ENCODE measurements at regions not wholly inside any gene's neighbourhood (a gene's known extent, or its start where the extent isn't known, plus 50 kb on each side); places are given as distances from the start of the nearest gene placed in this dataset.

DNA sequence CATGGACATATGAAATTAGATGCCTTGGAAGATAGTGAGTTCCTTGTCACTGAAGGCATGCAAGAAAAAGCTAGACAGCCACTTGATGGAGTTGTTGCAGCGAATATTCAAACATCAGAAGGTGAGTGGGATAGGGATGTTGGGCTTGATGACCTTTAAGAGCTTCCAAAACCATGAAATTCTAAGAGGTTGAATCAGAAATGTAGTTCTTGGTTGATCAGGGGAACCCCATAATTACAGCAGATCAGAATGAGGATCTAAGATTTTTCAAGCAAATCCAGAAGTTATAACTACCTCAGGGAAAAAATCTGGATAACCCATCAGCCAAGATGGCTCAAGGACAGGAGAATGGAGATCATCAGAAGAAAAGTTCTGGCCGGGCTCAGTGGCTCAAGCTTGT, 244.3 kb upstream of the NR4A3 start:
- Histone ChIP-seq H3K27me3 (replicated peaks; ENCODE audit: insufficient read depth, low read depth, low read length, poor library complexity) (no peaks in the 10 kb centered on the region), H3K4me1 (ENCODE audit: insufficient read depth, low read length, poor library complexity, severe bottlenecking) (no peaks in the 10 kb centered on the region), H3K27ac (ENCODE audit: low read depth, low read length, poor library complexity, severe bottlenecking) (no peak overlapping the region), H3K36me3 (ENCODE audit: insufficient read depth, low read length, poor library complexity, severe bottlenecking) (no peaks in the 10 kb centered on the region), H3K4me3 (ENCODE audit: low read depth, low read length, poor library complexity, severe bottlenecking) (no peak overlapping the region), H3K9me3 (ENCODE audit: low read depth, low read length, poor library complexity, severe bottlenecking) (no peaks in the 10 kb centered on the region)
- POLR2A ChIA-PET (ENCODE audit: low non-redundant PET) = no interaction called here
- TF ChIP-seq CTCF (conservative IDR thresholded peaks at IDR 0.05; ENCODE audit: low read depth, low read length) = no peak
- TF ChIP-seq EZH2 (IDR thresholded peaks at IDR 0.05; ENCODE audit: borderline replicate concordance, low read depth, low read length, poor library complexity, severe bottlenecking) = no peak
- no peak for DNase-seq (ENCODE audit: low spot score)
- CTCF ChIA-PET = no interaction called here
- intact Hi-C loops (cut with micrococcal nuclease; ENCODE audit: unreplicated experiment) = no loop called here
- BruUV-seq (replicated peaks) = no TSS peak

DNA sequence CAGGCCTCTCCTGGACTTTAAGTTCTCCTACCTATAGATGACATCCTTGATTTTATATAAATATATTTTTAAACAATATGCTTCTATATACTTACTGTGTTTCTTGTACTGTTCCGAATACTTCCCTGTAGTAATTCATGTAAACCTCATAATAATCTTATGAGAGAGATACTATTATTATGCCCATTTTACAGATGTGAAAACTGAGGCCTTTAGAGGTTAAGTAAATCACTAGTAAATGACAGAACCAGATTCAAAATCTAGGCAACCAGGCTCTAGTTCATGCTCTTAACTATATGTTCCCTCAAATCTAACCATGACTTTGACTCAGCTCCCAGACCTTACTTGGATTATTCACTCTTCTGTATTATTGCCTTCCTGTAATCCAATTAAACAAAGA, 243.0 kb upstream of the NR4A3 start:
- intact Hi-C loops (cut with micrococcal nuclease; ENCODE audit: unreplicated experiment) = no loop called here
- Histone ChIP-seq H3K9me3 (ENCODE audit: low read depth, low read length, poor library complexity, severe bottlenecking) (no peaks in the 10 kb centered on the region), H3K27me3 (replicated peaks; ENCODE audit: insufficient read depth, low read depth, low read length, poor library complexity) (no peaks in the 10 kb centered on the region), H3K4me1 (ENCODE audit: insufficient read depth, low read length, poor library complexity, severe bottlenecking) (no peaks in the 10 kb centered on the region), H3K4me3 (ENCODE audit: low read depth, low read length, poor library complexity, severe bottlenecking) (no peak overlapping the region), H3K27ac (ENCODE audit: low read depth, low read length, poor library complexity, severe bottlenecking) (no peak overlapping the region), H3K36me3 (ENCODE audit: insufficient read depth, low read length, poor library complexity, severe bottlenecking) (no peaks in the 10 kb centered on the region)
- no TSS peak for BruUV-seq (replicated peaks)
- no peak for DNase-seq (ENCODE audit: low spot score)
- ChIA-PET POLR2A (ENCODE audit: low non-redundant PET) (no interaction called here), CTCF (no interaction called here)
- TF ChIP-seq EZH2 (IDR thresholded peaks at IDR 0.05; ENCODE audit: borderline replicate concordance, low read depth, low read length, poor library complexity, severe bottlenecking) (no peak), CTCF (conservative IDR thresholded peaks at IDR 0.05; ENCODE audit: low read depth, low read length) (no peak)

DNA sequence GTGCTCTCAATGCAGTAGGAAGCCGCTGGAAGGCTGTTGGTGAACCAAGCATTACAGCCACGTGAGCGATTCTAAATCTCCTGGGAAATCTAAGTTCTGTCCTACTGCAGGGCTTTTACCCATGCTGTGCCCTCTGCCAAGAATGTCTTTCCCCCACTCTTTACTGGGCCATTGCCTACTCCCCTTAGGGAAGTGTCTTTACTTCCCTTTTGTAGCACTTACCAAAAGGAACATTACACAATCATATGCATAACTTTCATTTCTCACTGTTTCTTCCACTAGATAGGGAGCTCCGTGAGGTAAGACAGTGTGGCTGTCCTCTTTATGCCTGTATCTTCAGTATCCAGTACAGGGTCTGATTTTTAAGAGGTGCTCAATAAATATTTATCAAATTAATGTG, 241.7 kb upstream of the NR4A3 start:
- CTCF ChIA-PET = no interaction called here
- POLR2A ChIA-PET (ENCODE audit: low non-redundant PET) = no interaction called here
- H3K27me3 ChIP-seq (replicated peaks; ENCODE audit: insufficient read depth, low read depth, low read length, poor library complexity) = no peaks in the 10 kb centered on the region

More for the DNA sequence above, 241.7 kb upstream of the NR4A3 start:
- no peaks in the 10 kb centered on the region for H3K4me1 ChIP-seq (ENCODE audit: insufficient read depth, low read length, poor library complexity, severe bottlenecking)
- H3K27ac ChIP-seq (ENCODE audit: low read depth, low read length, poor library complexity, severe bottlenecking) = no peak overlapping the region
- BruUV-seq (replicated peaks) = no TSS peak
- no peak overlapping the region for H3K4me3 ChIP-seq (ENCODE audit: low read depth, low read length, poor library complexity, severe bottlenecking)
- intact Hi-C loops (cut with micrococcal nuclease; ENCODE audit: unreplicated experiment) = no loop called here
- DNase-seq (ENCODE audit: low spot score) = no peak
- TF ChIP-seq CTCF (conservative IDR thresholded peaks at IDR 0.05; ENCODE audit: low read depth, low read length) = no peak
- no peak for TF ChIP-seq EZH2 (IDR thresholded peaks at IDR 0.05; ENCODE audit: borderline replicate concordance, low read depth, low read length, poor library complexity, severe bottlenecking)
- no peaks in the 10 kb centered on the region for H3K9me3 ChIP-seq (ENCODE audit: low read depth, low read length, poor library complexity, severe bottlenecking)
- no peaks in the 10 kb centered on the region for H3K36me3 ChIP-seq (ENCODE audit: insufficient read depth, low read length, poor library complexity, severe bottlenecking)

All from A673 (cell line).